LNCAP (cell line): ENCODE measurements at regions not wholly inside any gene's neighbourhood (a gene's known extent, or its start where the extent isn't known, plus 50 kb on each side); places are given as distances from the start of the nearest gene placed in this dataset.

Experiments
- CTCF ChIP-seq: fragments of 450-650 bp; IDR thresholded peaks from 2 replicates; pipeline ENCODE4 v1.5.1; 2017; ENCODE audit warnings: mild to moderate bottlenecking

DNA sequence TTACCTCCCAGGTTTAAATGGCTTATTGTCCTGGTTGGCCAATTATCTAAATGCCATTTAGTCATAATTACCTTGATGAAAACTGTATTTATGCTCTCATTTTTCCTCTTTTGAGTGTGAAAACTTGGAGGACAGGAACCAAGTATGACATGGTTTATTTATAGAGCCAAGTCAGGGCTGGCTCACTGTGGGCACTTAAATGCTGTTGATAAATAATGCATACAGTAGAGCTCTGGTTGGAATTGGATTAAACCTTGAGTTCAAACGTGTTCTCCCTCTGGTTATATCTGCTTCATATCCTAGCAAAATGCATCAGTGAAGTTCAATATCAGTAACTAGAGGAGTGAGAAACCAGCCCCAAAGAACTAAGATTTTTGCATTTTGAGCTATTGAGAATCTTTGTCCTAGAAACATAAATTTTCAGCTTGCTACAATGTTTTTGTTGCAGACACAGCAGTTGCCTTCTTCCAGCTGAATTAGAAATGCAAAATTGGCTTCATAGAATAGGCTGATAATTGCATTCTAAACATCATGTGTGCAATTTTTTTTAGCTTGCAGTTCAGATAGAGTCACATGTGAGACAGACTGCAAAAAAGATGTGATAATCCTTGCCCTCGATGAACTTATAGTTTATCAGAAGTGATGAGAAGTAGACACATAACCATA is 255.8 kb downstream of the BTBD3 start:
- TF ChIP-seq CTCF, result no peak

GRCh38 chr20:12175538-12175937 is 257.8 kb downstream of the BTBD3 start:
- no peak for TF ChIP-seq CTCF

- TF ChIP-seq CTCF, result no peak
Observed at GRCh38 chr20:12177657-12178293, 260.1 kb downstream of the BTBD3 start.

DNA sequence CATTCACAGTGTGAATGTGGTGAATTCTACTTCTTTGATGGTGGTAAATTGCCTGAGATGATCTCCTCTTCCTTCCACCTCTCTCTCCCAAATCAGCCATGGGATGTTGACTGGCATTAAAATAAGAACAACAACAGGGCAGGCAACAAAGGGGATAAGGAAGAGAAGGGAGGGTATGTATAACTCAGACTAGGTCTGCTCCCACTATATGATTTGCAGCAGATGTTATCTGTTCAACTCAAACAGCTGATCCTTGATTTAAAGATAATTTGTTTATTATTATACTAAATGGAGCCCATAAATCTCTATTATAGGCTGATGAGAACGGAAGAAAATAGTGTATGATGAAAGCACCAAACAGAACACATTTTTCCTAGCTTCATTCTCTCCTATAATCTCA is 262.0 kb downstream of the BTBD3 start:
- no peak for TF ChIP-seq CTCF

- TF ChIP-seq CTCF, result no peak
Observed at GRCh38 chr20:12180107-12180661, 262.5 kb downstream of the BTBD3 start.

DNA sequence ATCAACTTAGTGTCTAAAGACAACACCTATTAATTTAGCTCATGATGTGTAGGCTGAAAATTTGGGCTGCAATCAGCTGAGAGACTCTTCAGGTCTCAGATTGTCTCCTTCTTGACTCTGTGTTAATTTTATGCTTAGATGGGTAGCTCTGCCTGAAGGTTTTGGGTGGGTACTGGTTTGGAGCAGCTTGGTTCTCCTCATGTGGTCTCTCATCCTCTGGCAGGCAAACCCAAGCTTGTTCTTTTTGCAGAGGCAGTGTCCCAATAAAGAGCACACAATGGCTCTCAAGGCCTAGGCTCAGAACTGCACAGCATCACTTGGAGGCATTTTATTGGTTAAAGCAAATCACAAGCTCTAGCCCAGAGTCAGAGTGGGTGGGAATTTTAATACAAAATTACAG is 280.6 kb downstream of the BTBD3 start:
- no peak for TF ChIP-seq CTCF

DNA sequence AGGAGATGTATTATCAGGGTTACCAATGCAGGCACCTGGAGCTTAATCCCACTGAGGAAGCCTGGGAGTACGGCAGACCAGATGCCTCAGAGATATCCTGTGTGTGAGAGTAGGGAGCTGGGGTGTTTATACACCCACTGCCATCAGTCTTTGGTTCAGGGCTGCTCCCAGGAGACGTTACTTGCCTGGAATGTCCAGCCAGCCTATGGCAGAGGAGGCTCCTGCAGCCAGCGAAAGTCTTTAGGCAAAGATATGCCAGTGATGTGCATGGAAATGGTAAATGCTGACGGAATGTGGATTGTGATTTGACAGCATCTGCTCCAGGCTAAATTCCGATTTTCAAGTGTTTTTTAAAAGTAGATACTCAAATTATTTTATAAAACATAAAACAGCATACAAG is 282.0 kb downstream of the BTBD3 start:
- TF ChIP-seq CTCF, result no peak
